ENCODE measurements at regions not wholly inside any gene's neighbourhood (a gene's known extent, or its start where the extent isn't known, plus 50 kb on each side); places are given as distances from the start of the nearest gene placed in this dataset.

DNA sequence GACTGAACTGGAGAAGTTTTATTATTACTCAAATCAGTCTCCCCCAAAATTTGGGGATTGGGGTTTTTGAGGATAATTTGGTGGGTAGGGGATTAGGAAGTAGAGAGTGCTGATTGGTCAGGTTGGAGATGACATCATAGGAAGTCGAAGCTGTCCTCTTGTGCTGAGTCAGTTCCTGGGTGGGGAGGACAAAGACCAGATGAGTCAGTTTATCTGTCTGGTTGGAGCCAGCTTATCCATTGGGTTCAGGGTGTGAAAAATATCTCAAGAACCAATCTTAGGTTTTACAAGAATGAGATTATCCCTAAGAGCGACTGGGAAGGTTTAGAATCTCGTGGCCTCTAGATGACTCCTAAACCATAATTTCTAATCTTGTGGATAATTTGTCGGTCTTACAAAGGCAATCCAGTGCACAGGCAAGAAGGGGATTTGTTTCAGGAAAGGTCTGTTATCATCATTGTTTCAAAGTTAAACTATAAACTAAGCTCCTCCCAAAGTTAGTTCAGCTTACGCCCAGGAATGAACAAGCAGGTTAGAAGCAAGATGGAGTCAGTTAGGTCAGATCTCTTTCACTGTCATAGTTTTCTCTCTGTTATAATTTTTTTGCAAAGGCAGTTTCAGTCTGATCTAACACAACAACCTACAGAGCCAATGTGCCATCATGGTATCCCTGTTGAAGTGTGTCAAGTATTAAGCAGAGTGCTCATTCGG is 274.5 kb downstream of the SLC7A11 start:
- Histone ChIP-seq H3K36me3 (ENCODE audit: control insufficient read depth, insufficient read depth, low read length) (no peaks in the 10 kb centered on the region), H3K4me3 (ENCODE audit: low read depth in 2 of 2, low read length in 2 of 2) (no peak overlapping the region), H3K27ac (ENCODE audit: low read length) (no peak overlapping the region), H3K9me3 (ENCODE audit: control insufficient read depth, insufficient read depth, low read depth, low read length) (no peaks in the 10 kb centered on the region), H3K27me3 (ENCODE audit: control insufficient read depth, insufficient read depth, low read length) (no peaks in the 10 kb centered on the region), H3K4me1 (ENCODE audit: control insufficient read depth, insufficient read depth, low read length) (no peaks in the 10 kb centered on the region)
- TF ChIP-seq POLR2AphosphoS5 (IDR thresholded peaks at IDR 0.05; ENCODE audit: low read depth, low read length), result no peak
- no peak for TF ChIP-seq CTCF (IDR thresholded peaks at IDR 0.05)
- intact Hi-C loops (cut with micrococcal nuclease; ENCODE audit: unreplicated experiment), result no loop called here
- in situ Hi-C loops (cut with HindIII; ENCODE audit: low pct_unique_long_range_greater_than_20kb, low sequenced_read_pairs), result no loop called here
- no TSS peak for BruUV-seq (replicated peaks)
- ChIA-PET POLR2A (no interaction called here), CTCF (no interaction called here)
- no peak for DNase-seq (ENCODE audit: low read depth, low spot score)
- ATAC-seq, result no peak

DNA sequence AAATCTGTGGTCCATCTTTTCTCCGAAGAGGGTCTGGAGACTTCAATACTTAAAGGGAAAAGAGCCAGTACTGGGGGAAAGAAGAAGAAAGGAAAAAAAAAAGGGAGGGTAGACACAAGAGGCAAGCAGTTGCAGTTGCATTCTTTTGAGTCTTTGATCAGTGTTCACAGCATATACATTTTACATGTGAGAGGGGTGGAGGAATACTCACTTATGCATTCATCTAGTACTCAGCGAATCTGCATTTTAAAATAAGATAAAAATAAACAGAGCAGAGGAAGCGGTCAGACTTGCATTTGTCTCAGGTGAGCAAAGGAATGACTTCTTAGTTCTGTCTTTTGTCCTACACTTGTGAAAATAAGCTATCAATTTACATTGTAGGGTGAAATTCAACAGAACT is 275.6 kb downstream of the SLC7A11 start:
- H3K9me3 ChIP-seq (ENCODE audit: control insufficient read depth, insufficient read depth, low read depth, low read length), result no peaks in the 10 kb centered on the region
- H3K27me3 ChIP-seq (ENCODE audit: control insufficient read depth, insufficient read depth, low read length), result no peaks in the 10 kb centered on the region
- no peak for ATAC-seq
- DNase-seq (ENCODE audit: low read depth, low spot score), result no peak
- H3K27ac ChIP-seq (ENCODE audit: low read length), result no peak overlapping the region
- H3K4me3 ChIP-seq (ENCODE audit: low read depth in 2 of 2, low read length in 2 of 2), result no peak overlapping the region
- ChIA-PET CTCF (no interaction called here), POLR2A (no interaction called here)
- no peaks in the 10 kb centered on the region for H3K36me3 ChIP-seq (ENCODE audit: control insufficient read depth, insufficient read depth, low read length)
- intact Hi-C loops (cut with micrococcal nuclease; ENCODE audit: unreplicated experiment), result no loop called here
- in situ Hi-C loops (cut with HindIII; ENCODE audit: low pct_unique_long_range_greater_than_20kb, low sequenced_read_pairs), result no loop called here
- H3K4me1 ChIP-seq (ENCODE audit: control insufficient read depth, insufficient read depth, low read length), result no peaks in the 10 kb centered on the region
- no TSS peak for BruUV-seq (replicated peaks)
- TF ChIP-seq CTCF (IDR thresholded peaks at IDR 0.05), result no peak
- no peak for TF ChIP-seq TCF7L2 (IDR thresholded peaks at IDR 0.05; ENCODE audit: low read depth, low read length)
- TF ChIP-seq, protein P1, sequence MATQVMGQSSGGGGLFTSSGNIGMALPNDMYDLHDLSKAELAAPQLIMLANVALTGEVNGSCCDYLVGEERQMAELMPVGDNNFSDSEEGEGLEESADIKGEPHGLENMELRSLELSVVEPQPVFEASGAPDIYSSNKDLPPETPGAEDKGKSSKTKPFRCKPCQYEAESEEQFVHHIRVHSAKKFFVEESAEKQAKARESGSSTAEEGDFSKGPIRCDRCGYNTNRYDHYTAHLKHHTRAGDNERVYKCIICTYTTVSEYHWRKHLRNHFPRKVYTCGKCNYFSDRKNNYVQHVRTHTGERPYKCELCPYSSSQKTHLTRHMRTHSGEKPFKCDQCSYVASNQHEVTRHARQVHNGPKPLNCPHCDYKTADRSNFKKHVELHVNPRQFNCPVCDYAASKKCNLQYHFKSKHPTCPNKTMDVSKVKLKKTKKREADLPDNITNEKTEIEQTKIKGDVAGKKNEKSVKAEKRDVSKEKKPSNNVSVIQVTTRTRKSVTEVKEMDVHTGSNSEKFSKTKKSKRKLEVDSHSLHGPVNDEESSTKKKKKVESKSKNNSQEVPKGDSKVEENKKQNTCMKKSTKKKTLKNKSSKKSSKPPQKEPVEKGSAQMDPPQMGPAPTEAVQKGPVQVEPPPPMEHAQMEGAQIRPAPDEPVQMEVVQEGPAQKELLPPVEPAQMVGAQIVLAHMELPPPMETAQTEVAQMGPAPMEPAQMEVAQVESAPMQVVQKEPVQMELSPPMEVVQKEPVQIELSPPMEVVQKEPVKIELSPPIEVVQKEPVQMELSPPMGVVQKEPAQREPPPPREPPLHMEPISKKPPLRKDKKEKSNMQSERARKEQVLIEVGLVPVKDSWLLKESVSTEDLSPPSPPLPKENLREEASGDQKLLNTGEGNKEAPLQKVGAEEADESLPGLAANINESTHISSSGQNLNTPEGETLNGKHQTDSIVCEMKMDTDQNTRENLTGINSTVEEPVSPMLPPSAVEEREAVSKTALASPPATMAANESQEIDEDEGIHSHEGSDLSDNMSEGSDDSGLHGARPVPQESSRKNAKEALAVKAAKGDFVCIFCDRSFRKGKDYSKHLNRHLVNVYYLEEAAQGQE (IDR thresholded peaks at IDR 0.05; ENCODE audit: insufficient read depth in 1 of 2, low read depth in 2 of 2, low read length in 1 of 2), result no peak
- TF ChIP-seq POLR2AphosphoS5 (IDR thresholded peaks at IDR 0.05; ENCODE audit: low read depth, low read length), result no peak
- no peak for TF ChIP-seq SIN3A (IDR thresholded peaks at IDR 0.05; ENCODE audit: borderline replicate concordance, insufficient read depth, low read depth, low read length)

Measured in Panc1 (cell line).